GM23338 (cell line): ENCODE measurements at regions not wholly inside any gene's neighbourhood (a gene's known extent, or its start where the extent isn't known, plus 50 kb on each side); places are given as distances from the start of the nearest gene placed in this dataset.

Experiments used
- ATAC-seq: fragments of 200-7000 bp; cut with Tn5 transposase; 3 replicates; pipeline ENCODE4 v1.9.1; 2020
- DNase-seq: peaks from one replicate; pipeline ENCODE4 v3.0.0-alpha.2; 2015; ENCODE audit warnings: low spot score
- H2AFZ ChIP-seq: fragments of 200-600 bp; sonication (generic); 2 replicates; pipeline ENCODE4 v1.8.0; 2016; ENCODE audit warnings: antibody characterized with exemption, mild to moderate bottlenecking, moderate library complexity
- H3F3A ChIP-seq: fragments of 200-600 bp; sonication (generic); replicated peaks from 2 replicates; pipeline ENCODE4 v1.8.0; 2017; ENCODE audit warnings: antibody characterized with exemption, mixed run types, low read depth
- H3K27ac ChIP-seq: fragments of 200-600 bp; sonication (generic); 2 replicates; pipeline ENCODE4 v1.6.1; 2016; ENCODE audit warnings: low read depth
- H3K27me3 ChIP-seq: fragments of 200-600 bp; sonication (generic); 2 replicates; pipeline ENCODE4 v1.8.0; 2016; ENCODE audit warnings: mild to moderate bottlenecking, mixed run types, moderate library complexity; ENCODE audit not compliant: insufficient read depth
- H3K36me3 ChIP-seq: fragments of 200-600 bp; sonication (generic); 2 replicates; pipeline ENCODE4 v1.8.0; 2016; ENCODE audit warnings: mild to moderate bottlenecking; ENCODE audit not compliant: insufficient read depth
- H3K4me1 ChIP-seq: fragments of 200-600 bp; sonication (generic); 2 replicates; pipeline ENCODE4 v1.8.0; 2016; ENCODE audit warnings: mild to moderate bottlenecking, moderate library complexity; ENCODE audit not compliant: insufficient read depth
- H3K4me2 ChIP-seq: fragments of 200-600 bp; sonication (generic); 2 replicates; pipeline ENCODE4 v1.7.1; 2017; ENCODE audit warnings: mixed run types
- H3K4me3 ChIP-seq: fragments of 200-600 bp; sonication (generic); 2 replicates; pipeline ENCODE4 v1.6.1; 2016; ENCODE audit warnings: mixed run types
- H3K79me2 ChIP-seq: fragments of 200-600 bp; sonication (generic); replicated peaks from 2 replicates; pipeline ENCODE4 v1.8.0; 2017; ENCODE audit warnings: mild to moderate bottlenecking; ENCODE audit not compliant: insufficient read depth
- H3K9me2 ChIP-seq: fragments of 200-600 bp; sonication (generic); 2 replicates; pipeline ENCODE4 v1.8.0; 2017; ENCODE audit not compliant: insufficient read depth
- H4K20me1 ChIP-seq: fragments of 200-600 bp; sonication (generic); replicated peaks from 2 replicates; pipeline ENCODE4 v1.8.0; 2017; ENCODE audit warnings: mild to moderate bottlenecking; ENCODE audit not compliant: insufficient read depth
- H3K27ac Mint-ChIP-seq: 2 replicates; pipeline ENCODE4 v1.8.0; 2020; ENCODE audit warnings: inconsistent platforms, mild to moderate bottlenecking, moderate library complexity, mixed read lengths
- H3K27me3 Mint-ChIP-seq: 3 replicates; pipeline ENCODE4 v1.8.0; 2022; ENCODE audit warnings: low read depth, mild to moderate bottlenecking, moderate library complexity, mixed read lengths, inconsistent platforms; ENCODE audit not compliant: insufficient read depth, poor library complexity
- H3K36me3 Mint-ChIP-seq: 3 replicates; pipeline ENCODE4 v1.8.0; 2021; ENCODE audit warnings: low read depth, mild to moderate bottlenecking, inconsistent platforms, moderate library complexity, mixed read lengths
- H3K4me1 Mint-ChIP-seq: 3 replicates; pipeline ENCODE4 v1.8.0; 2020; ENCODE audit warnings: mild to moderate bottlenecking, inconsistent platforms, mixed read lengths
- H3K4me3 Mint-ChIP-seq: 3 replicates; pipeline ENCODE4 v1.8.0; 2021; ENCODE audit warnings: moderate library complexity, mild to moderate bottlenecking, inconsistent platforms, mixed read lengths
- H3K9me3 Mint-ChIP-seq: 3 replicates; pipeline ENCODE4 v1.8.0; 2020; ENCODE audit warnings: moderate library complexity, mild to moderate bottlenecking, inconsistent platforms, mixed read lengths
- CREB1 ChIP-seq: fragments of 250-450 bp; sonication (Bioruptor Pico); IDR thresholded peaks from 2 replicates; pipeline ENCODE4 v1.5.0; 2020; ENCODE audit warnings: low read depth, mild to moderate bottlenecking, moderate library complexity
- ETS1 ChIP-seq: IDR thresholded peaks from 2 replicates; pipeline ENCODE4 v1.6.1; 2016; ENCODE audit warnings: antibody characterized with exemption
- EZH2 ChIP-seq: fragments of 200-600 bp; sonication (generic); IDR thresholded peaks from one replicate; pipeline ENCODE4 v1.8.0; 2017; ENCODE audit warnings: antibody characterized with exemption, mild to moderate bottlenecking, low read depth; ENCODE audit not compliant: unreplicated experiment
- EZH2phosphoT487 ChIP-seq: fragments of 200-600 bp; sonication (generic); IDR thresholded peaks from one replicate; pipeline ENCODE4 v1.8.1; 2018; ENCODE audit warnings: antibody characterized with exemption; ENCODE audit not compliant: unreplicated experiment
- NANOG ChIP-seq: IDR thresholded peaks from 2 replicates; pipeline ENCODE4 v1.6.1; 2016; ENCODE audit warnings: antibody characterized with exemption, borderline replicate concordance
- POLR2AphosphoS5 ChIP-seq: IDR thresholded peaks from 2 replicates; pipeline ENCODE4 v1.6.1; 2016; ENCODE audit warnings: antibody characterized with exemption, low read depth
- REST ChIP-seq: IDR thresholded peaks from one replicate; pipeline ENCODE4 v1.6.1; 2018; ENCODE audit warnings: antibody characterized with exemption; ENCODE audit not compliant: unreplicated experiment
- ZNF114 ChIP-seq: fragments of 250-450 bp; sonication (Bioruptor Pico); IDR thresholded peaks from 2 replicates; pipeline ENCODE4 v1.5.0; 2020; ENCODE audit warnings: mild to moderate bottlenecking, moderate library complexity
- ZNF462 ChIP-seq: fragments of 250-450 bp; sonication (Bioruptor Pico); IDR thresholded peaks from 2 replicates; pipeline ENCODE4 v1.5.0; 2020; ENCODE audit warnings: mild to moderate bottlenecking, moderate library complexity

DNA sequence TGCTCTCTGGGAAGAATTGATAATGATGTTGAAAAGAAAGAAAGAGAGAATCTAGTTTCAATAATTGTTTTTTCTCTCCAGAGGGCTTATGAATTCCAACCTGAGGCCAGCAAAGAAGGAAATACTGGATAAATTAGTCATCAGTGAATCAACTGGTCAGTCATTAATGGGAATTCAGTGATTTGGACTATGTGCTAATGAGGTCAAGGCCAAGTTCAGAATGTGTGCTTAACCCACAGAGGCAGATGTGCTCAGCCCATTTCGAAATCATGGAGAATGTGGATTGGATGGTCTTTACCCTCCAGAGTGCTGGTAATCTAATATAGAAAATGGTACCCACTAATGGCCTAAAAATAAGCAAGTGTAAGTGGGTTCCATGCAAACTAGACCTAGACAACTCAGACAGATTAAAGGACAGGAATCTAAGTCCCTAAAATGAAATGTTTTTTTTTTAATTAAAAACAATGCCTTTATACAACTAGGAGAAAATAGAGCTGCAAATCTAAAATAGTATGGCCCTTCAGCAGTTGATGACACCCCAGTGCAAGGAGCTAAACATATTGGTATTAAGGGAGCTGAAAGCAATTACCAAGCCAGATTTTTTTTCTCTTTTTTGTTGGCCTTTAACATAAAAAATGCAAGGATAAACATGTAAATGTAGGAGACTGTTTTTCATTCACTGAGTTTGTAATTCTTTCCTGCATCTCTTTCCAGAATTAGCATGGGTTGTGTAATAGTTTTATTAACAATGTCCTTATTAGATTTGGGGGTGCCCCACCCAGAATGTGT is 296.9 kb downstream of the SATB2 start:
- Mint-ChIP-seq H3K4me1 (peaks cover 15% of the 10 kb centered on the region), H3K27ac (no peak overlapping the region), H3K27me3 (no peaks in the 10 kb centered on the region), H3K4me3 (no peak overlapping the region), H3K36me3 (peaks cover 12% of the 10 kb centered on the region; the same call in 1 of the 3 replicates), H3K9me3 (peaks cover 16% of the 10 kb centered on the region)
- Histone ChIP-seq H3K4me3 (no peak overlapping the region), H3K79me2 (no peaks in the 10 kb centered on the region), H3K9me2 (peaks cover 11% of the 10 kb centered on the region), H3K27ac (no peak overlapping the region), H3K4me2 (no peak overlapping the region), H2AFZ (no peak overlapping the region), H4K20me1 (no peaks in the 10 kb centered on the region), H3K36me3 (peaks cover 6% of the 10 kb centered on the region; the same call in 1 of the 2 replicates), H3F3A (no peaks in the 10 kb centered on the region), H3K4me1 (peaks cover 13% of the 10 kb centered on the region), H3K27me3 (no peaks in the 10 kb centered on the region)
- TF ChIP-seq POLR2AphosphoS5 (no peak), CREB1 (CRISPR knock-in tag) (no peak), ETS1 (no peak), EZH2 (no peak), EZH2phosphoT487 (no peak), REST (no peak), ZNF114 (CRISPR knock-in tag) (no peak), NANOG (no peak), ZNF462 (no peak)
- ATAC-seq: no peak
- DNase-seq: no peak
